GM12878 (cell line): ENCODE measurements at regions not wholly inside any gene's neighbourhood (a gene's known extent, or its start where the extent isn't known, plus 50 kb on each side); places are given as distances from the start of the nearest gene placed in this dataset.

Source experiments
- ATAC-seq: fragments of 200-7000 bp; cut with Tn5 transposase; 3 replicates; pipeline ENCODE4 v1.9.1; 2020; ENCODE audit warnings: mild to moderate bottlenecking, moderate library complexity
- BruUV-seq: library from RNA; stranded (reverse); fragments of 400-500 nt; replicated peaks from 2 replicates; lab custom pipeline; 2021; lab: Mats Ljungman, UMichigan
- CTCF ChIA-PET: fragments of 300-600 bp; sonication (Branson Sonifier 250); formaldehyde crosslinking; extraction: SDS; loops from one replicate; lab custom pipeline; 2021; ENCODE audit warnings: inconsistent platforms; lab: Yijun Ruan, JAX
- POLR2A ChIA-PET: fragments of 350-600 bp; formaldehyde crosslinking; extraction: SDS; loops from one replicate; lab custom pipeline; 2021; ENCODE audit warnings: inconsistent platforms; lab: Charles Lee
- RAD21 ChIA-PET: fragments of 300-600 bp; sonication (Branson Sonifier 250); formaldehyde crosslinking; loops from one replicate; lab custom pipeline; 2023; ENCODE audit warnings: antibody characterized with exemption; ENCODE audit not compliant: unreplicated experiment; lab: Charles Lee
- SMC1A ChIA-PET: fragments of 300-600 bp; sonication (Branson Sonifier 250); formaldehyde crosslinking; loops from one replicate; lab custom pipeline; 2023; ENCODE audit not compliant: unreplicated experiment, uncharacterized antibody; lab: Charles Lee
- DNase-seq: peaks from one replicate; pipeline ENCODE4 v3.0.0-alpha.2; 2011; ENCODE audit warnings: low read depth, low spot score
- FAIRE-seq: peaks from 3 replicates; lab custom pipeline; 2011; peaks lifted over from hg19 to GRCh38; lab: Jason Lieb, UNC
- H2AFZ ChIP-seq: 2 replicates; pipeline ENCODE4 v1.6.0; 2011; ENCODE audit warnings: low read depth, low read length, control low read depth; ENCODE audit not compliant: control insufficient read depth
- H3K27ac ChIP-seq: 2 replicates; pipeline ENCODE4 v1.5.1; 2011; ENCODE audit warnings: control low read depth; ENCODE audit not compliant: control insufficient read depth, insufficient read depth
- H3K27me3 ChIP-seq, 2 experiments: replicated peaks in 1 of 2; 2 replicates each; pipeline versions ENCODE4 v1.6.0 to v1.6.1; 2011; ENCODE audit warnings: low read length in 1 of 2; ENCODE audit not compliant: control insufficient read depth in 2 of 2, insufficient read depth in 2 of 2
- H3K36me3 ChIP-seq, 2 experiments: 2 replicates each; pipeline ENCODE4 v1.5.1; 2011; ENCODE audit warnings: low read length in 1 of 2; ENCODE audit not compliant: control insufficient read depth in 2 of 2, insufficient read depth in 2 of 2
- H3K4me1 ChIP-seq: 2 replicates; pipeline ENCODE4 v1.6.1; 2011; ENCODE audit warnings: mild to moderate bottlenecking, low read length, moderate library complexity, mixed read lengths; ENCODE audit not compliant: control insufficient read depth, insufficient read depth
- H3K4me2 ChIP-seq: 2 replicates; pipeline ENCODE4 v1.6.0; 2011; ENCODE audit warnings: control low read depth; ENCODE audit not compliant: control insufficient read depth, insufficient read depth
- H3K4me3 ChIP-seq: fragments of 200-600 bp; sonication (generic); 2 replicates; pipeline ENCODE4 v1.5.1; 2016
- H3K79me2 ChIP-seq: 2 replicates; pipeline ENCODE4 v1.6.0; 2011; ENCODE audit warnings: low read length; ENCODE audit not compliant: control insufficient read depth, insufficient read depth
- H3K9ac ChIP-seq: 2 replicates; pipeline ENCODE4 v1.8.0; 2011; ENCODE audit warnings: low read length, control low read depth, mixed read lengths; ENCODE audit not compliant: control insufficient read depth, insufficient read depth
- H3K9me3 ChIP-seq: replicated peaks from 3 replicates; pipeline ENCODE4 v1.5.1; 2011; ENCODE audit warnings: mild to moderate bottlenecking, low read length; ENCODE audit not compliant: control insufficient read depth, insufficient read depth
- H4K20me1 ChIP-seq: 2 replicates; pipeline ENCODE4 v1.6.0; 2011; ENCODE audit not compliant: control insufficient read depth, insufficient read depth
- BMI1 ChIP-seq: fragments of 450-650 bp; IDR thresholded peaks from 2 replicates; pipeline ENCODE4 v1.6.1; 2016; ENCODE audit warnings: mild to moderate bottlenecking, moderate library complexity, borderline replicate concordance
- GATAD2B ChIP-seq: fragments of 450-650 bp; conservative IDR thresholded peaks from 2 replicates; pipeline ENCODE4 v1.6.1; 2017; ENCODE audit warnings: low read depth, mild to moderate bottlenecking, moderate library complexity
- HSF1 ChIP-seq: fragments of 150-350 bp; IDR thresholded peaks from 2 replicates; pipeline ENCODE4 v1.6.1; 2014; ENCODE audit warnings: mild to moderate bottlenecking, low read depth, low read length
- MTA3 ChIP-seq: IDR thresholded peaks from 2 replicates; pipeline ENCODE4 v1.6.1; 2012; ENCODE audit warnings: low read length, inconsistent platforms, borderline replicate concordance
- NFYA ChIP-seq: IDR thresholded peaks from 2 replicates; pipeline ENCODE4 v1.6.1; 2011; ENCODE audit warnings: low read depth, mild to moderate bottlenecking, low read length, improper control_type of control experiment, borderline replicate concordance
- NR2C2 ChIP-seq: IDR thresholded peaks from 2 replicates; pipeline ENCODE4 v1.6.1; 2011; ENCODE audit warnings: borderline replicate concordance, low read depth; ENCODE audit not compliant: control insufficient read depth, insufficient read length
- NRF1 ChIP-seq: conservative IDR thresholded peaks from 2 replicates; pipeline ENCODE4 v1.6.1; 2011; ENCODE audit warnings: mild to moderate bottlenecking, low read depth, low read length, improper control_type of control experiment
- SMC3 ChIP-seq: IDR thresholded peaks from 2 replicates; pipeline ENCODE4 v1.6.1; 2011; ENCODE audit warnings: low read length, improper control_type of control experiment, borderline replicate concordance
- TCF12 ChIP-seq: IDR thresholded peaks from 2 replicates; pipeline ENCODE4 v1.6.1; 2011; ENCODE audit warnings: low read depth, mild to moderate bottlenecking, low read length
- TCF7 ChIP-seq: IDR thresholded peaks from 2 replicates; pipeline ENCODE4 v1.6.1; 2014; ENCODE audit warnings: antibody characterized with exemption, borderline replicate concordance
- WGBS: methylation state at CpG from one replicate; pipeline ENCODE4 v1.1.6; 2016; ENCODE audit warnings: low lambda C conversion rate; ENCODE audit not compliant: insufficient replicate concordance, insufficient coverage; ENCODE audit errors: missing lambda C conversion rate; 5-methylcytosine and 5-hydroxymethylcytosine counted together
- in situ Hi-C: fragments of 300-500 bp; cut with MboI; formaldehyde crosslinking; loops from 9 replicates; pipeline ENCODE4 v1.14.3; 2018; ENCODE audit warnings: mixed read lengths
- intact Hi-C: fragments of 100-400 bp; cut with micrococcal nuclease; formaldehyde crosslinking; loops from one replicate; pipeline ENCODE4 v1.14.2; 2022; ENCODE audit not compliant: unreplicated experiment

DNA sequence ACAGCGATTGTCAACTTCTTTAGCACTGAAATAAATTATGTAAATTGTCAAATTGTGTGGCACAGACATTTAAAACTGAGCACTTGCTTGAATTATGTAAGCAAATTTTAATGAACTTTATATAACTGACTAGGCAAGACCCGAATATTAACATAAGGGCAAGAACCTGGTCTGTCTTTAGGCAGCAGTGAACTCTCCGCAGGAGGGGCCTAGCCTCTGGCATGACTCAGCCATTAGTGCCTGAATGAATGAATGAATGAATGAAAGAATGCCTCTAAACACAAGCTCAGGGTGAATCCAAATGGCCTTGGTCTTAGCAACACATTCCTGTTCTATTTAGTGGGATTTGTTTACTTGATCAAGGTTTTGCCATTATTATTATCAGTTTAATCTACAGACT, 654.7 kb upstream of the ARGLU1 start:
- Histone ChIP-seq H3K9me3 (no peaks in the 10 kb centered on the region), H3K27ac (no peak overlapping the region), H3K79me2 (no peaks in the 10 kb centered on the region), H3K36me3 (no peaks in the 10 kb centered on the region), H4K20me1 (no peaks in the 10 kb centered on the region), H3K4me1 (no peaks in the 10 kb centered on the region), H2AFZ (no peak overlapping the region), H3K27me3 (no peaks in the 10 kb centered on the region), H3K4me2 (no peak overlapping the region), H3K4me3 (no peak overlapping the region), H3K9ac (no peak overlapping the region)
- ATAC-seq (no peak), DNase-seq (no peak), FAIRE-seq (no peak)
- ChIA-PET SMC1A (no interaction called here), POLR2A (no interaction called here), RAD21 (no interaction called here), CTCF (no interaction called here)
- in situ Hi-C loops, result no loop called here
- BruUV-seq, result no TSS peak
- 0% methylated on average over 3 of the region's 3 CpGs for WGBS
- intact Hi-C loops, result no loop called here
- no peak for TF ChIP-seq BMI1

DNA sequence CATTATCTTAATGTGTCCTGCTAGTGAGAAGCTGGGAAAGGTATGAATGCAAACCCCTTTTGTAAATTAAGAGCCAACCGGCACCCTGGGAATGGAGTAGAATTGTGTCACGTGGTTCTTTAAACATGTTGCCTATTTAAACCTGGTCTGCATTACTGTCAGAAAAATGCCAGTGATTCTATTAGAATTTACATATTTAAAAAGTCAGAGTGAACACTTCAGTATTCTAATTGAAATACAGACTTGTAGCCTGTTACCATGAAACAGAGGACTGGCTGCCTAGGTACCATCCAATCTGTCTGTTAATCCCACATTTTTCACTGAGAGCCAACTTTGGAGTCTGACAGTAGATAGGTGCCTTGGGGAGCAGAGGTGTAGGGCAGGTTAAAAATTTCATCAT, 652.3 kb upstream of the ARGLU1 start:
- CTCF ChIA-PET, result interaction anchor here (1.7 kb wide), 1 partner anchor 10 kb away, joined by 5 read pairs; no protein-coding TSS in a partner anchor
- no peak overlapping the region for H3K4me3 ChIP-seq
- POLR2A ChIA-PET, result no interaction called here
- RAD21 ChIA-PET, result no interaction called here
- intact Hi-C loops, result no loop called here
- FAIRE-seq (no peak), DNase-seq (no peak), ATAC-seq (no peak)
- no peaks in the 10 kb centered on the region for H3K36me3 ChIP-seq
- H3K27me3 ChIP-seq, result no peaks in the 10 kb centered on the region
- in situ Hi-C loops, result no loop called here
- no TSS peak for BruUV-seq
- H3K9me3 ChIP-seq, result no peaks in the 10 kb centered on the region
- WGBS, result 0% methylated on average over 2 of the region's 2 CpGs
- H3K79me2 ChIP-seq, result no peaks in the 10 kb centered on the region
- no peaks in the 10 kb centered on the region for H4K20me1 ChIP-seq
- no peak for TF ChIP-seq MTA3
- TF ChIP-seq SMC3, result no peak
- no peak for TF ChIP-seq HSF1
- no peak for TF ChIP-seq NFYA
- TF ChIP-seq NR2C2, result no peak
- no peak for TF ChIP-seq NRF1
- no peak for TF ChIP-seq GATAD2B
- TF ChIP-seq TCF7, result no peak
- no peak for TF ChIP-seq TCF12
- H2AFZ ChIP-seq, result no peak overlapping the region
- H3K27ac ChIP-seq, result no peak overlapping the region
- H3K9ac ChIP-seq, result no peak overlapping the region
- no peaks in the 10 kb centered on the region for H3K4me1 ChIP-seq
- SMC1A ChIA-PET, result no interaction called here
- no peak overlapping the region for H3K4me2 ChIP-seq
